Gastrocnemius medialis (tissue), 4 donors: ENCODE measurements at regions not wholly inside any gene's neighbourhood (a gene's known extent, or its start where the extent isn't known, plus 50 kb on each side); places are given as distances from the start of the nearest gene placed in this dataset.

Experiments used
- ATAC-seq, 2 donors: fragments of 150-250 bp; one replicate each; pipeline ENCODE4 v1.9.1; 2016
- DNase-seq, 2 donors: peaks; one replicate each; pipeline ENCODE4 v3.0.0-alpha.2; 2019
- H3K27ac ChIP-seq, 4 donors: fragments of 200-600 bp; sonication (generic); 1 replicate in 1 of 4; 2 replicates in 3 of 4; pipeline ENCODE4 v1.5.1; 2016 to 2018; ENCODE audit warnings: mild to moderate bottlenecking in 2 of 4, moderate library complexity in 1 of 4
- H3K27me3 ChIP-seq, 3 donors: fragments of 200-600 bp; sonication (generic) in 2 of 3; 1 replicate in 1 of 3; 2 replicates in 2 of 3; pipeline versions ENCODE4 v1.5.1 to v1.6.0; 2016 to 2019; ENCODE audit warnings: mild to moderate bottlenecking in 1 of 3, moderate library complexity in 1 of 3
- H3K36me3 ChIP-seq, 2 donors: fragments of 200-600 bp; sonication (generic) in 1 of 2; one replicate each; pipeline ENCODE4 v1.5.1; 2017 to 2018
- H3K4me1 ChIP-seq, 2 donors: fragments of 200-600 bp; sonication (generic) in 1 of 2; one replicate each; pipeline ENCODE4 v1.5.1; 2016 to 2017; ENCODE audit warnings: mild to moderate bottlenecking in 2 of 2
- H3K4me3 ChIP-seq, 4 donors: fragments of 200-600 bp; sonication (generic) in 3 of 4; 1 replicate in 1 of 4; 2 replicates in 3 of 4; pipeline ENCODE4 v1.5.1; 2016 to 2019; ENCODE audit warnings: mild to moderate bottlenecking in 2 of 4
- H3K9me3 ChIP-seq, 3 donors: fragments of 200-600 bp; sonication (generic) in 2 of 3; 1 replicate in 1 of 3; 2 replicates in 2 of 3; pipeline ENCODE4 v1.5.1; 2016 to 2019
- CTCF ChIP-seq, 5 experiments: fragments of 450-650 bp in 3 of 5; fragments of 200-600 bp in 2 of 5; sonication (generic) in 2 of 5; IDR thresholded peaks in 4 of 5; conservative IDR thresholded peaks in 1 of 5; 1 replicate in 4 of 5; 2 replicates in 1 of 5; pipeline ENCODE4 v1.5.1; 2016 to 2019; ENCODE audit warnings: antibody characterized with exemption in 5 of 5, mild to moderate bottlenecking in 3 of 5, moderate library complexity in 3 of 5
- POLR2A ChIP-seq, 2 donors: fragments of 450-650 bp; IDR thresholded peaks; one replicate each; pipeline ENCODE4 v1.6.1; 2017; ENCODE audit warnings: antibody characterized with exemption in 2 of 2, mild to moderate bottlenecking in 2 of 2, moderate library complexity in 2 of 2
- in situ Hi-C, 4 donors: fragments of 200-750 bp; cut with MboI; loops; one replicate each; pipeline versions ENCODE4 v1.15.0 to v1.8.0; 2017; ENCODE audit warnings: low sequenced_read_pairs in 4 of 4
- intact Hi-C: fragments of 100-400 bp; cut with DNase I; formaldehyde crosslinking; loops from one replicate; pipeline ENCODE4 v1.15.1; 2023; ENCODE audit warnings: low total_unique reads

GRCh38 chr11:11000579-11001283 lies 142.9 kb upstream of the ZBED5 start:
- no peaks in the 10 kb centered on the region for H3K4me1 ChIP-seq
- no peak for ATAC-seq
- H3K27ac ChIP-seq, result no peak overlapping the region
- no peaks in the 10 kb centered on the region for H3K9me3 ChIP-seq
- H3K27me3 ChIP-seq, result peaks cover 0 to 2% (median 0%) of the 10 kb centered on the region in 3 donors
- TF ChIP-seq CTCF (IDR thresholded peaks at IDR 0.05 in 4 of 5, conservative IDR thresholded peaks at IDR 0.05 in 1 of 5), result no peak
- no peak for TF ChIP-seq POLR2A (IDR thresholded peaks at IDR 0.05)
- DNase-seq, result no peak
- in situ Hi-C loops, result loop anchor here in 2 of 4 donors (10.0 kb wide), 1 partner anchor 46 kb away; no protein-coding TSS in a partner anchor
- intact Hi-C loops, result no loop called here
- no peak overlapping the region for H3K4me3 ChIP-seq
- no peaks in the 10 kb centered on the region for H3K36me3 ChIP-seq

GRCh38 chr11:10998674-10999073 lies 140.8 kb upstream of the ZBED5 start:
- Histone ChIP-seq H3K27ac (no peak overlapping the region), H3K27me3 (peaks cover 0 to 2% (median 0%) of the 10 kb centered on the region in 3 donors), H3K36me3 (no peaks in the 10 kb centered on the region), H3K4me1 (no peaks in the 10 kb centered on the region), H3K9me3 (no peaks in the 10 kb centered on the region), H3K4me3 (no peak overlapping the region)
- in situ Hi-C loops (no loop called here), intact Hi-C loops (no loop called here)
- no peak for TF ChIP-seq POLR2A (IDR thresholded peaks at IDR 0.05)
- no peak for TF ChIP-seq CTCF (IDR thresholded peaks at IDR 0.05 in 4 of 5, conservative IDR thresholded peaks at IDR 0.05 in 1 of 5)
- DNase-seq, result no peak
- ATAC-seq, result no peak

- H3K27ac ChIP-seq, result no peak overlapping the region
- no peak for ATAC-seq
- intact Hi-C loops (no loop called here), in situ Hi-C loops (no loop called here)
- peaks cover 0 to 2% (median 0%) of the 10 kb centered on the region in 3 donors for H3K27me3 ChIP-seq
- no peak for TF ChIP-seq CTCF (IDR thresholded peaks at IDR 0.05 in 4 of 5, conservative IDR thresholded peaks at IDR 0.05 in 1 of 5)
- no peak for TF ChIP-seq POLR2A (IDR thresholded peaks at IDR 0.05)
- no peaks in the 10 kb centered on the region for H3K9me3 ChIP-seq
- H3K36me3 ChIP-seq, result no peaks in the 10 kb centered on the region
- no peaks in the 10 kb centered on the region for H3K4me1 ChIP-seq
- no peak for DNase-seq
- no peak overlapping the region for H3K4me3 ChIP-seq
Observed at GRCh38 chr11:10996678-10997077, 138.8 kb upstream of the ZBED5 start.

- no peak overlapping the region for H3K27ac ChIP-seq
- ATAC-seq (no peak), DNase-seq (no peak)
- H3K27me3 ChIP-seq, result peaks cover 0 to 2% (median 0%) of the 10 kb centered on the region in 3 donors
- no peaks in the 10 kb centered on the region for H3K9me3 ChIP-seq
- no peaks in the 10 kb centered on the region for H3K4me1 ChIP-seq
- TF ChIP-seq CTCF (IDR thresholded peaks at IDR 0.05 in 4 of 5, conservative IDR thresholded peaks at IDR 0.05 in 1 of 5) (no peak), POLR2A (IDR thresholded peaks at IDR 0.05) (no peak)
- no peak overlapping the region for H3K4me3 ChIP-seq
- in situ Hi-C loops, result no loop called here
- H3K36me3 ChIP-seq, result no peaks in the 10 kb centered on the region
- intact Hi-C loops, result no loop called here
Observed at GRCh38 chr11:10993640-10994039, 135.8 kb upstream of the ZBED5 start.

DNA sequence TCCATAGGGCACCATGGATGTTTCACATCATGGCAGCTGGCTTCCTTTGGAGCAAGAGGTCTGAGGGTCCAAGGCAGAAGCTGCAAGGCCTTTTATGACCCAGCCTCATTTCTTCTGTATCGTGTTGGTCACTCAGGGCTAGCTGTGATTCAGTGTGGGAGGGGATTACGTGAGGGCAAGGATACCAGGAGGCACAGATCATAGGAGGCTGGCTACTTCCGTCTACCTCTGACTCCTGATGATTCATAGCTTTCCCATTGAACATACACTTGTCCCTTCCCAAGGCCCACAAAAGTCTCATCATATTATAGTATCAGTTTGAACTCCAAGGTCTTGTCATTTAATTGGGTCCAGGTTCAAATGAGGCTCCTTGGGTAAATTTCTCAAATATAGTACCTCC lies 135.3 kb upstream of the ZBED5 start:
- H3K27me3 ChIP-seq, result peaks cover 0 to 2% (median 0%) of the 10 kb centered on the region in 3 donors
- intact Hi-C loops (no loop called here), in situ Hi-C loops (no loop called here)
- no peaks in the 10 kb centered on the region for H3K9me3 ChIP-seq
- no peak overlapping the region for H3K4me3 ChIP-seq
- H3K27ac ChIP-seq, result no peak overlapping the region
- DNase-seq (no peak), ATAC-seq (no peak)
- TF ChIP-seq POLR2A (IDR thresholded peaks at IDR 0.05) (no peak), CTCF (IDR thresholded peaks at IDR 0.05 in 4 of 5, conservative IDR thresholded peaks at IDR 0.05 in 1 of 5) (no peak)
- no peaks in the 10 kb centered on the region for H3K4me1 ChIP-seq
- H3K36me3 ChIP-seq, result no peaks in the 10 kb centered on the region
